Smooth muscle cell (in vitro differentiated cells): ENCODE measurements at regions not wholly inside any gene's neighbourhood (a gene's known extent, or its start where the extent isn't known, plus 50 kb on each side); places are given as distances from the start of the nearest gene placed in this dataset.

ENCODE experiments used
- DNase-seq: peaks from one replicate; lab custom pipeline; 2025; ENCODE audit not compliant: unreplicated experiment; lab: John Stamatoyannopoulos, UW
- H2AFZ ChIP-seq: fragments of 200-600 bp; sonication (generic); 2 replicates; pipeline ENCODE4 v1.6.0; 2016; ENCODE audit warnings: antibody characterized with exemption, low read depth, mild to moderate bottlenecking
- H3F3A ChIP-seq: fragments of 200-600 bp; sonication (generic); 2 replicates; pipeline ENCODE4 v1.6.0; 2017; ENCODE audit warnings: antibody characterized with exemption, low read depth
- H3K27ac ChIP-seq: fragments of 200-600 bp; sonication (generic); 2 replicates; pipeline ENCODE4 v1.5.1; 2016; ENCODE audit warnings: low read depth, mild to moderate bottlenecking
- H3K27me3 ChIP-seq: fragments of 200-600 bp; sonication (generic); 2 replicates; pipeline ENCODE4 v1.6.1; 2016; ENCODE audit warnings: low read depth, mild to moderate bottlenecking
- H3K36me3 ChIP-seq: fragments of 200-600 bp; sonication (generic); 2 replicates; pipeline ENCODE4 v1.5.1; 2016; ENCODE audit warnings: low read depth
- H3K4me1 ChIP-seq: fragments of 200-600 bp; sonication (generic); 2 replicates; pipeline ENCODE4 v1.5.1; 2016; ENCODE audit warnings: low read depth
- H3K4me2 ChIP-seq: fragments of 200-600 bp; sonication (generic); 2 replicates; pipeline ENCODE4 v1.6.0; 2016; ENCODE audit warnings: mild to moderate bottlenecking
- H3K4me3 ChIP-seq: fragments of 200-600 bp; sonication (generic); 2 replicates; pipeline ENCODE4 v1.5.1; 2016; ENCODE audit warnings: mild to moderate bottlenecking
- H3K79me2 ChIP-seq: fragments of 200-600 bp; sonication (generic); 2 replicates; pipeline ENCODE4 v1.6.0; 2016; ENCODE audit warnings: low read depth, mild to moderate bottlenecking
- H3K9ac ChIP-seq: fragments of 200-600 bp; sonication (generic); 2 replicates; pipeline ENCODE4 v1.6.0; 2016; ENCODE audit warnings: low read depth
- H3K9me3 ChIP-seq: fragments of 200-600 bp; sonication (generic); replicated peaks from 2 replicates; pipeline ENCODE4 v1.5.1; 2016; ENCODE audit warnings: low read depth
- H4K20me1 ChIP-seq: fragments of 200-600 bp; sonication (generic); 2 replicates; pipeline ENCODE4 v1.6.0; 2016; ENCODE audit warnings: low read depth
- CTCF ChIP-seq: fragments of 200-600 bp; sonication (generic); IDR thresholded peaks from 2 replicates; pipeline ENCODE4 v1.5.1; 2017; ENCODE audit warnings: borderline replicate concordance, mild to moderate bottlenecking, antibody characterized with exemption; ENCODE audit not compliant: insufficient read depth, poor library complexity, severe bottlenecking
- WGBS: methylation state at CpG from one replicate; pipeline ENCODE4 v1.1.7; 2016; ENCODE audit warnings: low lambda C conversion rate; 5-methylcytosine and 5-hydroxymethylcytosine counted together

DNA sequence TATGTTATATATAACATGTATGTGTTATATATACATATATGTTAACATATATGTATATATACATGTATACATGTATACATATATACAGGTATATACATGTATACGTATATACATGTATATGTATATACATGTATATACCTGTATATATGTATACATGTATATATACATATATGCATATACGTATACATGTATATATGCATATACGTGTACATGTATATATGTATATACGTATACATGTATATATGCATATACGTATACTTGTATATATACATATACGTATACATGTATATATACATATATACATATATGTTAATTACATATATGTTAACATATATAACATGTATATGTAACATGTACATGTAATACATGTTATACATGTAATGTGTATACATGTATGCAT is 1077.3 kb upstream of the ADGRL3 start:
- Histone ChIP-seq H4K20me1 (no peaks in the 10 kb centered on the region), H3K4me1 (no peaks in the 10 kb centered on the region), H3K4me3 (no peak overlapping the region), H3K9me3 (no peaks in the 10 kb centered on the region), H3K36me3 (no peaks in the 10 kb centered on the region), H3K27me3 (no peaks in the 10 kb centered on the region), H3K4me2 (no peak overlapping the region), H3F3A (no peaks in the 10 kb centered on the region), H2AFZ (no peak overlapping the region), H3K79me2 (no peaks in the 10 kb centered on the region), H3K9ac (no peak overlapping the region), H3K27ac (no peak overlapping the region)
- TF ChIP-seq CTCF = no peak
- WGBS = 94% methylated on average over 6 of the region's 6 CpGs
- DNase-seq = no peak

DNA sequence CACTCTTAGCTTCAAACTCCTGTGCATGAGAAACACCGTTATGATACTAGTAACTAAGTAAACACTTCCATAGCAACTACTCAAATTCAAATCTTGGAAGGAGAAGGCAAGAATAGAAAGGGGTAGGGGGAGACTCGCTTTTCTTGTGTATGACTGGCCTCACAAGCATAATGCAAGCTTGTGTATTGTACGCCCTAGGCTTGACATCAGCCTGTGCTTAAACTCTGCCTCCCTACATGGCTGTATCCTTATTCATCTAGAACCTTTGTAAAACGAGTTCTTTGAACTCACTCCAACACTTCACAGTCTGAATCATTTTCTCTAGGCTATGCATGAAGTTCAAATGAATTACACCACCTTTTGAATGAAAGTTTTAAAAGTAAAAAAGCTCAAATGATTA is 1071.2 kb upstream of the ADGRL3 start:
- Histone ChIP-seq H4K20me1 (no peaks in the 10 kb centered on the region), H3K4me1 (no peaks in the 10 kb centered on the region), H2AFZ (no peak overlapping the region), H3F3A (no peaks in the 10 kb centered on the region), H3K4me2 (no peak overlapping the region), H3K36me3 (no peaks in the 10 kb centered on the region), H3K27ac (no peak overlapping the region), H3K9ac (no peak overlapping the region), H3K9me3 (no peaks in the 10 kb centered on the region), H3K79me2 (no peaks in the 10 kb centered on the region), H3K27me3 (no peaks in the 10 kb centered on the region), H3K4me3 (no peak overlapping the region)
- 85% methylated on average over 4 of the region's 4 CpGs for WGBS
- no peak for TF ChIP-seq CTCF
- DNase-seq = no peak

DNA sequence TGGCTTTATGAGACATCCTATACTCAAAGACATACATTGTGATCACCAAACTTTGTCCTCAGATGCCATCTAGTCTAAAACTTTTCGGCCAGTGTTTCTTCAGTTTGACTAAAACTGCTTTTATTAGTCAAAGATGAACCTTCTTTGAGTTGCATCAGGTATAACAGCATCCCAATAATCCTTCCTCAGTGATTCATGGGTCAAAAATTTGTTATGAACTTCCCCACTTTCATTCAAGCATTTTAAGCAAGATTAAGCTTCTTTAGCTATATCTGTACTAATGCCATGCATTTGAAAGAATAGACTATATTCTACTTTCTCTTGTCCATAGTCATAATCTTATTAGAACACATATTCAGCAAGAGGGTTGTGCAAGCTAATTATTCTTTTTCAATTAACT is 1070.4 kb upstream of the ADGRL3 start:
- H4K20me1 ChIP-seq = no peaks in the 10 kb centered on the region
- no peaks in the 10 kb centered on the region for H3K79me2 ChIP-seq
- no peak for TF ChIP-seq CTCF
- H3K9me3 ChIP-seq = no peaks in the 10 kb centered on the region
- H3K9ac ChIP-seq = no peak overlapping the region
- 88% methylated on average over 1 of the region's 1 CpG for WGBS
- H3K4me2 ChIP-seq = no peak overlapping the region
- H3K27me3 ChIP-seq = no peaks in the 10 kb centered on the region
- H2AFZ ChIP-seq = no peak overlapping the region
- no peak overlapping the region for H3K4me3 ChIP-seq
- no peak overlapping the region for H3K27ac ChIP-seq
- no peak for DNase-seq
- H3K36me3 ChIP-seq = no peaks in the 10 kb centered on the region
- H3K4me1 ChIP-seq = no peaks in the 10 kb centered on the region
- H3F3A ChIP-seq = no peaks in the 10 kb centered on the region

GRCh38 chr4:60133375-60133774 is 1066.8 kb upstream of the ADGRL3 start:
- H3K4me2 ChIP-seq = peak overlapping the region; percentile 65
- no peaks in the 10 kb centered on the region for H3K36me3 ChIP-seq
- H3K27me3 ChIP-seq = no peaks in the 10 kb centered on the region
- TF ChIP-seq CTCF = no peak
- no peaks in the 10 kb centered on the region for H3F3A ChIP-seq
- H3K79me2 ChIP-seq = no peaks in the 10 kb centered on the region
- no peaks in the 10 kb centered on the region for H3K4me1 ChIP-seq
- no peaks in the 10 kb centered on the region for H4K20me1 ChIP-seq
- no peak overlapping the region for H2AFZ ChIP-seq
- H3K4me3 ChIP-seq = no peak overlapping the region
- H3K9ac ChIP-seq = no peak overlapping the region
- 78% methylated on average over 1 of the region's 1 CpG for WGBS
- peak overlapping the region; percentile 82 for H3K27ac ChIP-seq
- no peaks in the 10 kb centered on the region for H3K9me3 ChIP-seq
- DNase-seq = no peak
